Activated CD8-positive, alpha-beta memory T cell treated with anti-CD3 and anti-CD28 coated beads for 4 hours (primary cell): ENCODE measurements at regions not wholly inside any gene's neighbourhood (a gene's known extent, or its start where the extent isn't known, plus 50 kb on each side); places are given as distances from the start of the nearest gene placed in this dataset.
"Not testable (repeated sequence)": the region's sequence is repeated elsewhere in the genome, so short reads cannot be mapped to it uniquely, and the experiment has no call there.

Source experiments
- DNase-seq, 2 donors: peaks; one replicate each; pipeline ENCODE4 v3.0.0-alpha.2; 2020; ENCODE audit warnings: low read depth in 2 of 2

- no peak for DNase-seq
Measured at GRCh38 chr16:88128556-88128955, 177.3 kb downstream of the BANP start.

GRCh38 chr16:88129133-88129532 lies 177.9 kb downstream of the BANP start:
- DNase-seq = not testable (repeated sequence)

GRCh38 chr16:88130016-88130415 lies 178.8 kb downstream of the BANP start:
- DNase-seq = no peak

- no peak for DNase-seq
Measured at GRCh38 chr16:88130681-88131080, 179.4 kb downstream of the BANP start.

GRCh38 chr16:88131256-88131655 lies 180.0 kb downstream of the BANP start:
- no peak for DNase-seq

GRCh38 chr16:88131966-88132365 lies 180.7 kb downstream of the BANP start:
- no peak for DNase-seq

GRCh38 chr16:88132836-88133506 lies 181.7 kb downstream of the BANP start:
- no peak for DNase-seq

- DNase-seq = no peak
Measured at GRCh38 chr16:88133507-88133843, 182.2 kb downstream of the BANP start.

- DNase-seq = not testable (repeated sequence)
Measured at GRCh38 chr16:88134172-88134898, 183.1 kb downstream of the BANP start.

GRCh38 chr16:88134899-88135682 lies 183.9 kb downstream of the BANP start:
- not testable (repeated sequence) for DNase-seq

- DNase-seq = not testable (repeated sequence)
Measured at GRCh38 chr16:88136211-88136713, 185.0 kb downstream of the BANP start.

GRCh38 chr16:88136939-88137338 lies 185.7 kb downstream of the BANP start:
- not testable (repeated sequence) for DNase-seq

GRCh38 chr16:88139141-88139540 lies 187.9 kb downstream of the BANP start:
- not testable (repeated sequence) for DNase-seq

GRCh38 chr16:88140195-88140594 lies 189.0 kb downstream of the BANP start:
- not testable (repeated sequence) for DNase-seq

GRCh38 chr16:88141580-88141979 lies 190.3 kb downstream of the BANP start:
- DNase-seq = no peak

- not testable (repeated sequence) for DNase-seq
Measured at GRCh38 chr16:88142056-88142935, 191.1 kb downstream of the BANP start.

GRCh38 chr16:88143122-88144027 lies 192.1 kb downstream of the BANP start:
- DNase-seq = not testable (repeated sequence)

- no peak for DNase-seq
Measured at GRCh38 chr16:88144028-88144511, 192.8 kb downstream of the BANP start.

- not testable (repeated sequence) for DNase-seq
Measured at GRCh38 chr16:88145376-88145775, 194.1 kb downstream of the BANP start.

- not testable (repeated sequence) for DNase-seq
Measured at GRCh38 chr16:88145824-88146405, 194.7 kb downstream of the BANP start.
